ENCODE measurements at regions not wholly inside any gene's neighbourhood (a gene's known extent, or its start where the extent isn't known, plus 50 kb on each side); places are given as distances from the start of the nearest gene placed in this dataset.

GRCh38 chr3:116630494-116630893 is 79.1 kb upstream of the TUSC7 start:
- Histone ChIP-seq H3F3A (ENCODE audit: low read depth) (no peaks in the 10 kb centered on the region), H3K4me2 (no peak overlapping the region), H2AFZ (replicated peaks) (no peak overlapping the region), H3K4me1 (no peaks in the 10 kb centered on the region), H3K9me3 (ENCODE audit: low read depth) (no peaks in the 10 kb centered on the region), H3K36me3 (no peaks in the 10 kb centered on the region), H3K27ac (no peak overlapping the region), H3K9ac (no peak overlapping the region), H4K20me1 (ENCODE audit: low read depth) (no peaks in the 10 kb centered on the region), H3K27me3 (no peaks in the 10 kb centered on the region), H3K79me2 (ENCODE audit: low read depth) (no peaks in the 10 kb centered on the region), H3K4me3 (no peak overlapping the region)
- no peaks in the 10 kb centered on the region for H3K27me3 Mint-ChIP-seq (ENCODE audit: insufficient read depth, low read depth)
- TF ChIP-seq EZH2 (IDR thresholded peaks at IDR 0.05), result no peak
- no peaks in the 10 kb centered on the region for H3K36me3 Mint-ChIP-seq
- no peaks in the 10 kb centered on the region for H3K4me1 Mint-ChIP-seq
- H3K9me3 Mint-ChIP-seq, result peaks cover 9% of the 10 kb centered on the region
- H3K4me3 Mint-ChIP-seq, result no peak overlapping the region
- DNase-seq (ENCODE audit: low spot score), result no peak
- no peak overlapping the region for H3K27ac Mint-ChIP-seq

GRCh38 chr3:116639641-116640040 is 69.9 kb upstream of the TUSC7 start:
- Histone ChIP-seq H3K4me1 (no peaks in the 10 kb centered on the region), H3K27me3 (no peaks in the 10 kb centered on the region), H3K4me2 (no peak overlapping the region), H3K79me2 (ENCODE audit: low read depth) (no peaks in the 10 kb centered on the region), H3K36me3 (no peaks in the 10 kb centered on the region), H3K4me3 (no peak overlapping the region), H3K9me3 (ENCODE audit: low read depth) (no peaks in the 10 kb centered on the region), H3F3A (ENCODE audit: low read depth) (no peaks in the 10 kb centered on the region), H4K20me1 (ENCODE audit: low read depth) (no peaks in the 10 kb centered on the region), H2AFZ (replicated peaks) (no peak overlapping the region), H3K9ac (no peak overlapping the region), H3K27ac (no peak overlapping the region)
- H3K4me1 Mint-ChIP-seq, result no peaks in the 10 kb centered on the region
- DNase-seq (ENCODE audit: low spot score), result no peak
- no peak for TF ChIP-seq EZH2phosphoT487 (IDR thresholded peaks at IDR 0.05)
- no peak for TF ChIP-seq CTCF (IDR thresholded peaks at IDR 0.05)
- no peak for TF ChIP-seq EZH2 (IDR thresholded peaks at IDR 0.05)
- no peak overlapping the region for H3K4me3 Mint-ChIP-seq
- no peaks in the 10 kb centered on the region for H3K9me3 Mint-ChIP-seq
- H3K27me3 Mint-ChIP-seq (ENCODE audit: insufficient read depth, low read depth), result no peaks in the 10 kb centered on the region
- no peak overlapping the region for H3K27ac Mint-ChIP-seq
- H3K36me3 Mint-ChIP-seq, result no peaks in the 10 kb centered on the region

GRCh38 chr3:116640109-116640508 is 69.5 kb upstream of the TUSC7 start:
- H4K20me1 ChIP-seq (ENCODE audit: low read depth), result no peaks in the 10 kb centered on the region
- no peaks in the 10 kb centered on the region for H3F3A ChIP-seq (ENCODE audit: low read depth)
- H3K4me3 ChIP-seq, result no peak overlapping the region
- no peak overlapping the region for H2AFZ ChIP-seq (replicated peaks)
- no peak overlapping the region for H3K4me2 ChIP-seq
- TF ChIP-seq EZH2phosphoT487 (IDR thresholded peaks at IDR 0.05) (no peak), EZH2 (IDR thresholded peaks at IDR 0.05) (no peak), CTCF (IDR thresholded peaks at IDR 0.05) (no peak)
- H3K36me3 ChIP-seq, result no peaks in the 10 kb centered on the region
- H3K79me2 ChIP-seq (ENCODE audit: low read depth), result no peaks in the 10 kb centered on the region
- no peak for DNase-seq (ENCODE audit: low spot score)
- Mint-ChIP-seq H3K4me3 (no peak overlapping the region), H3K27ac (no peak overlapping the region), H3K27me3 (ENCODE audit: insufficient read depth, low read depth) (no peaks in the 10 kb centered on the region), H3K36me3 (no peaks in the 10 kb centered on the region), H3K9me3 (no peaks in the 10 kb centered on the region), H3K4me1 (no peaks in the 10 kb centered on the region)
- no peak overlapping the region for H3K9ac ChIP-seq
- H3K27me3 ChIP-seq, result no peaks in the 10 kb centered on the region
- H3K4me1 ChIP-seq, result no peaks in the 10 kb centered on the region
- no peak overlapping the region for H3K27ac ChIP-seq
- H3K9me3 ChIP-seq (ENCODE audit: low read depth), result no peaks in the 10 kb centered on the region

- Histone ChIP-seq H3K9ac (no peak overlapping the region), H3K4me1 (no peaks in the 10 kb centered on the region), H3K4me2 (no peak overlapping the region), H3F3A (ENCODE audit: low read depth) (no peaks in the 10 kb centered on the region), H3K79me2 (ENCODE audit: low read depth) (no peaks in the 10 kb centered on the region), H2AFZ (replicated peaks) (no peak overlapping the region), H3K27me3 (no peaks in the 10 kb centered on the region), H4K20me1 (ENCODE audit: low read depth) (no peaks in the 10 kb centered on the region), H3K27ac (no peak overlapping the region), H3K36me3 (no peaks in the 10 kb centered on the region), H3K9me3 (ENCODE audit: low read depth) (no peaks in the 10 kb centered on the region), H3K4me3 (no peak overlapping the region)
- Mint-ChIP-seq H3K4me1 (no peaks in the 10 kb centered on the region), H3K27ac (no peak overlapping the region), H3K4me3 (no peak overlapping the region), H3K27me3 (ENCODE audit: insufficient read depth, low read depth) (no peaks in the 10 kb centered on the region), H3K9me3 (no peaks in the 10 kb centered on the region), H3K36me3 (no peaks in the 10 kb centered on the region)
- DNase-seq (ENCODE audit: low spot score), result no peak
- TF ChIP-seq CTCF (IDR thresholded peaks at IDR 0.05), result no peak
- TF ChIP-seq EZH2 (IDR thresholded peaks at IDR 0.05), result no peak
- TF ChIP-seq EZH2phosphoT487 (IDR thresholded peaks at IDR 0.05), result no peak
Measured at GRCh38 chr3:116643001-116643400, 66.6 kb upstream of the TUSC7 start.
